Activated CD8-positive, alpha-beta memory T cell treated with anti-CD3 and anti-CD28 coated beads for 4 hours (primary cell): ENCODE measurements at regions not wholly inside any gene's neighbourhood (a gene's known extent, or its start where the extent isn't known, plus 50 kb on each side); places are given as distances from the start of the nearest gene placed in this dataset.
"Not testable (repeated sequence)": the region's sequence is repeated elsewhere in the genome, so short reads cannot be mapped to it uniquely, and the experiment has no call there.

ENCODE experiments used
- DNase-seq, 2 donors: peaks; one replicate each; pipeline ENCODE4 v3.0.0-alpha.2; 2020; ENCODE audit warnings: low read depth in 2 of 2

- no peak for DNase-seq
Measured at GRCh38 chr11:129637473-129637872, 178.2 kb upstream of the TMEM45B start.

GRCh38 chr11:129637983-129638776 lies 177.5 kb upstream of the TMEM45B start:
- no peak for DNase-seq

GRCh38 chr11:129639300-129639699 lies 176.3 kb upstream of the TMEM45B start:
- no peak for DNase-seq

- DNase-seq: no peak
Measured at GRCh38 chr11:129640671-129641070, 175.0 kb upstream of the TMEM45B start.

DNA sequence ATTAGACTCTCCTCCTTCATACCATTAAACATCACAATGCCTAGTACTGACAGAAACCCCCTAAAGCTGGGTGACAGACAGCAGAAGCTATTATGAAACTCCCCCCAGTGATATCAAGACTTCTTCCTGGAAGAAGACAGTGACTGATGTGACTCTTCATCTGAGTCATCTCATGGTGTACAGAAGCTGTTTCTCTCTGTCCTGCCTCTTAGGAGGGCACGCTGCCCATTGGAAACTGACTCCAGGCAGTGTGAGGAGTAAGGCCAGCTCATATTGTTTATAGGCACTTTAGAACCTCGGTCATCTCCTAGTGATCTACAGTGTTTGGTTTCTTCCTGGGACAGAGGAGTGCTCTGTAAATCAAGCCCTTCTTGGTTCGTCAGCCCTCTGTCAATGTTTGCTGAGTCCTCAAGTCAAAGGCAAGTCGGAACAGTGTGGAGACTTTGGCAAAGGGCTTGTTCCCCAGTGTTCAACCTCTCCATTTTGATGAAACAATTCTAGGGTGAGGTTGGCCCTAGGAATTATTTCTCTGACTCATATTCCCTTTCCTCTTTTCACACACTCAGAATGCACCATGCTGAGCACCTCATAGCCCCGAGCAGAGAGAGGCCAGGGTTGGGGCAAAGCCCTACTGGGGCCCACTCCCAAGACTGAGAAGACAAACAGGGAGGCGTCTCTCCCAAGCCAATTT lies 172.5 kb upstream of the TMEM45B start:
- DNase-seq: no peak

- no peak for DNase-seq
Measured at GRCh38 chr11:129644326-129644725, 171.3 kb upstream of the TMEM45B start.

GRCh38 chr11:129645943-129646342 lies 169.7 kb upstream of the TMEM45B start:
- DNase-seq: no peak

GRCh38 chr11:129650044-129650443 lies 165.6 kb upstream of the TMEM45B start:
- DNase-seq: not testable (repeated sequence)

DNA sequence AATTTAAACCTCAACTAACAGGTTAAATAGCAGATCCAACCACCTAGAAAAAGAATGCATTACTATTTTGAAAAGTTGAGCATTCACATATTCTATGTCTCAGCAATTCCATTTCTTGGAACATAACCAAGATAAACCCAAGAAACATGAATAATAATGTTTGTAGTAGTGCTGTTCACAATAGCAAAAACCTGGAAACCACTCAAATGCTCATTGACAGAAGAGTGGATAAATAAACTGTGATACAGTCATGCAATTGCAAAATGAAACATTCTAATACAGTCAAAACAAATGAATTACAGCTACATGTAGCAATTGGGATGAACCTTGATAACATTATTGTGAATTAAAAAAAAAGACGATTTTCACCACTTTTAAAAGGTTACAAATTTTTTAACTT lies 162.8 kb upstream of the TMEM45B start:
- DNase-seq: no peak

DNA sequence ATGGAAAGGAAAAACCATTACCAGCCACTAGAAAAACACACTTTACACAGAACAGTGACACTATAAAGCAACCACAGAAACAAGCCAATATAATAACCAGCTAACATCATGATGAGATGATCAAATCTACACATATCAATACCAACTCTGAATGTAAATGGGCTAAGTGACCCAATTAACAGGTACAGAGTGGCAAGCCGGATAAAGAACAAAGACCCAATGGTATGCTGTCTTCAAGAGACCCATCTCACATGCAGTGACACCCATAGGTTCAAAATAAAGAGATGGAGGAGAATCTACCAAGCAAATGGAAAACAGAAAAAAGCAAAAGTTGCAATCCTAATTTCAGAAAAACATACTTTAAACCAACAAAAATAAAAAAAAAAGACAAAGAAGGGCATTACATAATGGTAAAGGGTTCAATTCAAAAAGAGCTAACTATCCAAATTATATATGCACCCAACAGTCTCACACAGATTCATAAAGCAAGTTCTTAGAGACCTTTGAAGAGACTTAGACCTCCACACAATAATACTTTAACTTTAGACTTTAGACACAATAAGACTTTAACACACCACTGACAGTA lies 160.3 kb upstream of the TMEM45B start:
- no peak for DNase-seq

- DNase-seq: no peak
Measured at GRCh38 chr11:129657866-129658525, 157.7 kb upstream of the TMEM45B start.

DNA sequence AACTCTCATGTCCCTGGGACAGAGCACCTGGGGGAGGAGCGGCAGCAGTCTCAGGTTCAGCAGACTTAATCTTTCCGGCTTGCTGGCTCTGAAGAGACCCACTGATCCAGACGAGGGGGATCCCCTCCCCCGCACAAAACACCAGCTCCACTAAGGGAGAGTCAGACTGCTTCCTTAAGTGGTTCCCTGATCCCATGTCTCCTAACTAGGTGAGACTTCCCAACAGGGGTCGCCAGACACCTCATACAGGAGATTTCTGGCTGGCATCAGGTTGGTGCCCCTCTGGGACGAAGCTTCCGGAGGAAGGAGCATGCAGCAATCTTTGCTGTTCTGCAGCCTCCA lies 157.2 kb upstream of the TMEM45B start:
- no peak for DNase-seq

DNA sequence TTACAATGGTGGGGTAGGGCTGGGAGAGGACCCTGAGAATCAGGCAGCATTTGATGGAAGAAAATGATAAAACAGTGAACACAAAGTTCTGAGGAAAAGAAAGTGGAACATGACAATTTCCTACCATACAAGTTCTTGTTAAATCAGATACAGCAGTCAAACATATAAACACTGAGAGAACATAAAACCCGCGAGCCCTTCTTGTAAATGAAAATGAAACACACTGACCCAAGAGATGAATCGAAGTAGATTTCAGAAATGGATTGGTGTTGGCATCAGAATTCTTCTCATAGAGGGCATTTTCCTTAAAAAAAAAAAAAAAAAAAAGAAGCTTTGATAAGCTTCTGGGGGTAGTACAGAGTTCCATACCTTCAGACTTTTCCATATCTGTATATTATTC lies 134.7 kb upstream of the TMEM45B start:
- no peak for DNase-seq

DNA sequence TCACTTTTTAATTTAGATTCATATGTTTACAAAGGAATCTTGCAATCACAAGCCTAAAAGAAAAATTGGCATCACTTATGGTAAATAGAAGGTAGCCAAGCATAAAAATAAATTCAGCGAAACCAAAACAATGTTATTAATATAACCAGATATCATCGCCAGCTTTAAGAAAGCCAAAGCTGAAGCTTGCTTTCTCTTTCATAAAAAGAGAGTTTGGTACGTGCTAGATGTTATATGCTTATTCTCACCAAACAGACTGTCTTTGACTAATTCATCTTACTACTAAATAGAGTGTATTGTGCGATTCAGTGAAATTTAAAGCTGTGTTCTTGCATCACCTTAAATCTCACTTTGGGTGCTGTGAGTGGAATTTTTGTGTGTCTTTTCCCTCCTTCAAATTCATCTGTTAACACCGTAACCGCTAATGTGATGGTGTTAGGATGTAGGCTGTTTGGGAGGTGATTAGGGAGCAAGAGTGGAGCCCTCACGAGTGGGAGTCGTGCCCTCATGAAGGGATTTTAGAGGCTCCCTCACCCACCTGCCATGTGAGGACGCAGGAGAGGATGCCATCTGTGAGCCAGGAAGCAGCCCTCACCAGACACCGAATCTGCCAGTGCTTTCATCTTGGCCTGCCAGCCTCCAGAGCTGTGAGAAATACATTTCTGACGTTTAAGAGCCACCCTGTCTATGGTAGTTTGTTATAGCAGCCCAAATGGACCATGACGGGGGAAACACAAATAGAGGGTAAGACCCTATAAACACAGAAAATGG lies 134.1 kb upstream of the TMEM45B start:
- DNase-seq: no peak

DNA sequence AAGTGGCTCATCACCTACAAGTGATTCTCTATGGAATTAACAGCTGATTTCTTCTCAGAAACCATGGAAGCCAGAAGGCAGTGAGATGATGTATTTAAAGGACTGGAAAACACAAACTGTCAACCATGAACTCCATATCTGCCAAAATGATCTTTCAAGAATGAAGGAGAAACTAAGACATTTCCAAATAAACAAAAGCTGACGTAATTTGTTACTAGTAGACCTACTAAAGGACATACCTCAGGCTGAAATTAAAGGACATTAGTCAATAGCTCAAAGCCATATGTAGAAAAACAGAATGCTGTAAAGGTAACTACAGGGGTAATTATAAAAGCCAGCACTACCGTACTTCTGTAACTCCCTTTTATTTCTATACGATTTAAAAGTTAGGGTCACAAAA lies 129.4 kb upstream of the TMEM45B start:
- DNase-seq: no peak

- DNase-seq: no peak
Measured at GRCh38 chr11:129691142-129691541, 124.5 kb upstream of the TMEM45B start.

DNA sequence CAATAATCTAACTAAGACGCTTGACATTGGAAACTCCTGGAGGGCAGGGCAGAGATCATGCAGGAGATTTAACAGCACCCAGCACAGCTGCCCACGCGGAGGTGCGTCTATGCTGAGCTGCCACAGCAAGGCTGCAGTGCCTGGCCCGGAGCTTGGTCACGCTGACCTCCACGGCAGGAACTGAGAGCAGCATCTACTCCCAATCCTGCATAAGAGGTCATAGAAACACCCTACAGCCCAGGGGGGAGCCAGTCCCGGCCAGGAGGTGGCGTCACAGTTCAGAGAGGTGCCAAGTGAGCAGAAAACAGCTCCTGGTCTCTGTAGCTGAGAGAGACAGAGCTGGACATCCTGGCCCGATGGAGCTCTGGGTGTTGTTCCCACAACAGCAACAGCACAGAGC lies 121.1 kb upstream of the TMEM45B start:
- no peak for DNase-seq

- DNase-seq: no peak
Measured at GRCh38 chr11:129694966-129695365, 120.7 kb upstream of the TMEM45B start.

- DNase-seq: peak; percentile 14 to 37
Measured at GRCh38 chr11:129695571-129696308, 119.9 kb upstream of the TMEM45B start.

DNA sequence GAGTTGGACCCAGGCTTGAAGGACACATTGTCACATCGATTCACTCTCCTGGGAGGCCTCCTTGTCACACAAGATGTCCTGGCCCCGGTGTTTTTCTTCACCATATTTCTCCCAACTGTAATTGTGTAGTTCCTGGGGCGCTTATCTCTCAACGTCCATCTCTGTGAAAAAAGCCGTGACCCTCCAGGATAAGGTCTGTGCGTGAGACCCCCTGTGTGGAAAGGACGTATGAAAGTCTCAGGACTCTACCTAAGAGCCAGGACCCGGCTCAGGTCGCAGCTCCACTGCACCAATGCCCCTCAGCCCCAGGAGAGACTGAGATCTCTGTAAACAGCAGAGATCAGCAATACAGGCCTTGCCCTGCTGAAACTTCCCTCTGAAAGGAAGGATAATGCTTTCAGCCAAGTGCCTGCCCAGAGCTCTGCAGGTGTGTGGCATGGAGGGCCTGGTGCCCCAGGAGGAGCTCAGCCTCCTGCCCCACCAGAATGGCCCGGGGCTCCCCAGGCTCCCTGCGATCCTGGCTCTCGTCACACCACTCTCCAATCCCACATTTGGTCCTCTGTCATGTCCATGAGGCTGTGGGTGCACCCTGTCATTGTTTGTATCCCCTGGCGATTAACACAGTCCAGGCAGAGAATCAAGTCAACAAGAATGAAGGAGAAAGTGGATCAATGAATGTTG lies 119.2 kb upstream of the TMEM45B start:
- no peak for DNase-seq

- no peak for DNase-seq
Measured at GRCh38 chr11:129698212-129698611, 117.4 kb upstream of the TMEM45B start.
